GM21528 (cell line): ENCODE measurements at regions not wholly inside any gene's neighbourhood (a gene's known extent, or its start where the extent isn't known, plus 50 kb on each side); places are given as distances from the start of the nearest gene placed in this dataset.
"Not testable (repeated sequence)": the region's sequence is repeated elsewhere in the genome, so short reads cannot be mapped to it uniquely, and the experiment has no call there.

ENCODE experiments used
- ATAC-seq: cut with Tn5 transposase; IDR thresholded peaks from one replicate; pipeline ENCODE4 v1.9.1; 2021; ENCODE audit warnings: mild to moderate bottlenecking, moderate library complexity; ENCODE audit not compliant: unreplicated experiment, low FRiP score

GRCh38 chr18:39359636-39360035, 1794.0 kb upstream of the CELF4 start:
- ATAC-seq, result no peak

GRCh38 chr18:39350945-39351344, 1785.3 kb upstream of the CELF4 start:
- no peak for ATAC-seq

- ATAC-seq, result no peak
Observed at GRCh38 chr18:39349801-39350200, 1784.2 kb upstream of the CELF4 start.

DNA sequence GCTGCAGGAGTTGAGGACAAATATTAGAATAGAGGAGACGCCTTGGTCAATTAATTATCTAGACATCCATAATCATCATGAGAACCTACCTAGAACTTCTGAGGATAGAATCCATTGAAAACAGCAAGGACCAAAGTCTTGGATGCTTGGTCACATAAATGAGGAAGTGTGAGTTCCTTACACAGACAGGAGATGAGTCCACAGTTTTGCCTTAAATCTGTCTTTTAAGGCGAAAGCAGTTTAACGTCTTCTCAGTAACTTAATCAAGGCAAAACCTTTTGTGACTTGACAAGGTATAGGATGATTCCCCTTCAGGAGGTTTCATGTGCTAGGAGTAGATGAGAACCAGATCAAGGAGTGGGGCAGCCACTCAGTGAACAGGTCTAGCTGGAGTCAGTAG, 1783.2 kb upstream of the CELF4 start:
- ATAC-seq, result no peak

- ATAC-seq, result no peak
Observed at GRCh38 chr18:39347701-39348100, 1782.1 kb upstream of the CELF4 start.

GRCh38 chr18:39346916-39347315, 1781.3 kb upstream of the CELF4 start:
- no peak for ATAC-seq

- ATAC-seq, result no peak
Observed at GRCh38 chr18:39345321-39345720, 1779.7 kb upstream of the CELF4 start.

DNA sequence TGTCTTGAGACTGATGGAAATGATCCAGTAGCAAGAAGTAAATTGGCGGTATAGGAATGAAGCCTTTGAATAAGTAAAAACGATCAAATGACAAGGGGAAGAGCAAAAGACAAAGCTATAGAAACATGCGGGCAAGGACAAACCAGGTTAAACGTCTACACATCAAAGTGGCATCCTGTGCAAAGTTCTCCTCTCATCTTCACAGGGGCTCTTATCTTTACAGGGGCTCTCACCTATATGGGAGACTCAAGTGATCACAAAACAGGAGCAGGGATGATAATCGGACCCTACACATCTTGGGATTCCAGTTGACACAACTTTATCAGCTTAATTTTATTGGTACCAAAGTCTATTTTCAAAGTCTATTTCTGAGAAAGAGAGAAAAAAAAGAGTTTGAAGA, 1778.9 kb upstream of the CELF4 start:
- ATAC-seq, result no peak

- ATAC-seq, result no peak
Observed at GRCh38 chr18:39341129-39341528, 1775.5 kb upstream of the CELF4 start.

DNA sequence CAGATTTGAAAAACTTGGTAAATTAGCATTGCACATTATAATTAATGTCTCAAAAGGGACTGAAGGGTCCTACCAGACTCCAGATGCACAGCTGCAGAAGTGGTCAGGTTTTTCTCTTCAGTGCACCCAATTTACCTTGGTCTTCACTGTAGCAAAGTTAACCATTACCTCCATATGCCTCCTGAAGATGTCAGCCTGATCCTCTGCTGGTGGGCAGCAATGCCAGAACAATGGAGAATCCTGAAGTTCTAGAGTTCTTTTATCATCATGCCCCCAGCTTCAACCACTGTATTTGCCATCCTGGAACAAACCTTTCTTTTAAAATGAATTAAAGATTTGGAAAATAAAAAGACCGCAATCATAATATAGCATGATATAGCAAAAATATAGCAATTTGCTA, 1774.8 kb upstream of the CELF4 start:
- no peak for ATAC-seq

DNA sequence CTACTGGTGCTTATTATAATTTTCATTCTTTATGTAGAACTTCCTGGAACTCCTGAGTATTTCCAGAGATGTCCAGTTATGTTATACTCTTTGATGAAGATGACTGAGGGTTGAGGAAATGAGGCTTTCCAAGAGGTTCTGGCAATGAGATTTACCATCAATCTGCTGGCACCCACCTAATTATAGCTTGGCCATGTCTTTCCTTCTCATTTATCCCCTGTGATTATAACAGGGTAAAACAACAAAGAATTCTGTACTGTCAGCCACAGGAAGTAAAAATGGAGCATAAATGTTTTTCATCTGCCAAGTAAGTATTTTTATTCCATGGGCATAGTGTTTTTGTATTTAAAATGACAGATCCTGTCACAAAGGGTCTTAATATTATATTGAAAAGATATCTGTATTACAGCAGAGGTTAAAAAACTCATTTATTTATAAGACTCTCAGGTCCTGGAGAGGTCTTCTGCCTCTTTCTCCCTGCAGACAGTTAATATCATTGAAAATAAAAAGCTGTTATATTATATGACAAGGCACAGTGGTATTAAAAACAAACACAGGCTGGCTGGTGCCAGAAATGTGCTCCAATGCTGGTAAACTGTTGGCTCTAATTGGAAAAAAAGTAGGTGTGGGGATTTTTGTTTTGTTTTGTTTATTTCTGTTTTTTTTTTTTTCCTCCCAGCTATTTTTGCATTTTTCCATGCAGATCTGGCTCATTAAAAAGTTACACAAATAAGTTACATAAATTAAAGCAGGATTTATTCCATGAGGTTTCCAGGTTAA, 1764.1 kb upstream of the CELF4 start:
- ATAC-seq, result no peak

GRCh38 chr18:39326772-39327171, 1761.2 kb upstream of the CELF4 start:
- no peak for ATAC-seq

DNA sequence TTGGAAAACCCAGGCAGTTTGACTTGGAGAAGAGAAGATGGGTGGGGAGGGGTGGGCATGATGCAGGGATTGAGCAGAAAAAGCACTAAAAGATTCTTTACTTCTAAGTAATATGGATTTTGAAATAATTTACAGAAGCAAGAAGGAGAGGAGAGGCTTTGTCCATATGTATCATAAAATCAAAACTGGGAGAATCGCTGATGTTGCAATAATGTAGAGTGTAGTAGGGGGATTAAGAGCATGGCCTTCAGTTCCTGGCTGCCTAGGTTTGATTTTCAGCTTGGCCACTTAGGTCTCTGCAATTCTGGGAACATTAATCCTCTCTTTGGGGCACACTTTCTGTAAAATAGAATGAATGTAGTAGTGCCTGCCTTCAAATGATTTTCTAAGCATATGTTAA, 1760.4 kb upstream of the CELF4 start:
- ATAC-seq, result no peak

GRCh38 chr18:39319141-39319540, 1753.5 kb upstream of the CELF4 start:
- no peak for ATAC-seq

DNA sequence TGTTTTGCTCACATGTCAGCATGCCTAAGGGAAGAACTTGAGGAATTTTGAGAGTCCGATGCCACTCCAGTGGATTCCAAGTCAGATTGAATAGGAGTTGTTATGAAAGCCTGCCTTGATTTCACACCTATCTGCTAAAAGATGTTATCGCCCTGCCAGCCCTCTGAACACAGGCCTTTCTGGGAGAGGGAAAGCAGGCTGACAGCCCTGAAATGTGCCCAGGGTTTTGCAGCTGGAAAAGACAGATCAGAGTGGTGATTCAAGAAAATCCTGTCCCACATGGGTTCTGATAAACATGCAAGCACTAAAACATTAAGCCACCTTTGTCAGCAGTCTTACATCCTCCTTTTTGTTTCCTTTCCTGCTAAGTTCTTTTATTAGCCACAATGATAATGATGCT, 1752.9 kb upstream of the CELF4 start:
- ATAC-seq, result no peak

DNA sequence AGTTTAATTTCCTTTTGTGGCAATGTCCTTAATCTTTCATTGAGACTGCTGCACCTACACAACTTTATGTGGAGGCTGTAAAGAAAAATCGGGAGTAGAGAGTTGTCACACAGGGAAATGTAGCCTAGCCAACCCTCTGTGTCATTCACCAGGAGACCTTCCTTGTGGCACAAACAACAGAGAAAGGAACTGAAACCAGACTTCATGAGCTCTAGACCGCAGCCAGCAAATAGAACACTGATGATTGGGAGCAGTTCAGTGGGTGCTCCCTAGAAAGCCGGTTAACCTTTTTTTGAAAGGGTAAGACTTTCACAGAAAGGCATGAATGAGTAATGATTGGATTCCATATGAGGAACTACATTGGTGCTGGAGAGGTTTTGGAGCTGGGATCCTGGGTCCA, 1752.4 kb upstream of the CELF4 start:
- ATAC-seq, result no peak

DNA sequence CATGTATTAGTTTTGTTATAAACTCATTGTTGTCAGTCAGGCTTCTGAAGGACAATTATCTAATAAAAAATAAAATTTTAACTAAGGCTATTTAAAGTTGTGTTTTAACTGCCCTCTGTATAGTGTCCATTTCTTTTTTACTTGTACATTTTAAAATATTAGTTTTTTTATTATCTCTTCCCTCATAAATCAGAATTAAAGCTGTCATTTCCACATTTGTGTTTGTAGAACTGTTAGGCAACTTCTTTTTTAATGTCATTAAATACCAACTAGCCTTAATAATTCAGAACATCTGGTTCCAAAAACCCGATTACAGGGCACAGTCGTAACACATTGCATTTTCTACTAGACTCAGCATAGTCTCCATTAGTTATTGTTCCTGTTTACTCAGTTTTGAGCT, 1749.0 kb upstream of the CELF4 start:
- ATAC-seq, result no peak

DNA sequence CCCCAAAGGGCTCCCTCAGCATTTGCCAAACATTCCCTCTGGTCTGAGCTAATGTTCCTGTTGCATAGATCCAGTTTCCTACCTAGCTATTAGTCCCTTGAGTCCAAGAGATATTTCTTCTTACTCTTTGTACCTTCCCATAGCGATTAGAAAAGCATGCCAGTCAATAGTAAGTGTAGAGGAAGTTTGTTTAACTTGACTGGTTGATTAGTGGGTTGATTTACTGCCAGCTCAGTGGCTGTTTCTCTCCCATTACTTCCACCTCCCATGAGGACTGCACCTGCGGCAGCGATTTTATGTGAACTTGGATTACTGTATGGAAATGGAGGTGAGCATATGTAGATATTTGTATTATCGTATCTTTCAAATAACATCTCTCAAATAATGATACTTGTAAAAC, 1748.4 kb upstream of the CELF4 start:
- no peak for ATAC-seq

GRCh38 chr18:39311111-39311712, 1745.6 kb upstream of the CELF4 start:
- ATAC-seq, result no peak

DNA sequence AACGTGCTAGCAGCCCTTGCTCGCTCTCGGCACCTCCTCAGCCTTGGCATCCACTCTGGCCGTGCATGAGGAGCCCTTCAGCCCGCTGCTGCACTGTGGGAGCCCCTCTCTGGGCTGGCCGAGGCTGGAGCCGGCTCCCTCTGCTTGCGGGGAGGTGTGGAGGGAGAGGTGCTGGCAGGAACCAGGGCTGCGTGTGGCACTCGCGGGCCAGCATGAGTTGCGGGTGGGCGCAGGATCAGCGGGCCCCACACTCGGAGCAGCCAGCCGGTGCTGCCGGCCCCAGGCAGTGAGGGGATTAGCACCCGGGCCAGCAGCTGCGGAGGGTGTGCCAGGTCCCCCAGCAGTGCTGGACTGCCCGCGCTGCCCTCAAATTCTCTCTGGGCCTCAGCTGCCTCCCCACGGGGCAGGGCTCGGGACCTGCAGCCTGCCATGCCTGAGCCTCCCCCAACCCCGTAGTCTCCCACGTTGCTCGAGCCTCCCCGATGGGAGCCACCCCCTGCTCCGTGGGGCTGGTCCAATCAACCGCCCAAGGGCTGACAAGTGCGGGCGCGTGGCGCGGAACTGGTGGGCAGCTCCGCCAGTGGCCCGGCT, 1743.4 kb upstream of the CELF4 start:
- not testable (repeated sequence) for ATAC-seq

GRCh38 chr18:39305766-39306165, 1740.2 kb upstream of the CELF4 start:
- ATAC-seq, result no peak

- ATAC-seq, result no peak
Observed at GRCh38 chr18:39302481-39302880, 1736.9 kb upstream of the CELF4 start.
